ENCODE measurements at regions not wholly inside any gene's neighbourhood (a gene's known extent, or its start where the extent isn't known, plus 50 kb on each side); places are given as distances from the start of the nearest gene placed in this dataset.

- no peaks in the 10 kb centered on the region for H4K20me1 ChIP-seq (replicated peaks; ENCODE audit: insufficient read depth)
- no peak for TF ChIP-seq NANOG (IDR thresholded peaks at IDR 0.05; ENCODE audit: borderline replicate concordance)
- no peak for TF ChIP-seq ETS1 (IDR thresholded peaks at IDR 0.05)
- no peak for TF ChIP-seq POLR2AphosphoS5 (IDR thresholded peaks at IDR 0.05; ENCODE audit: low read depth)
- no peak for TF ChIP-seq ZNF114 (CRISPR knock-in tag; IDR thresholded peaks at IDR 0.05)
- TF ChIP-seq REST (IDR thresholded peaks at IDR 0.05; ENCODE audit: unreplicated experiment) = no peak
- Mint-ChIP-seq H3K27me3 (ENCODE audit: insufficient read depth, low read depth, poor library complexity) (peaks cover 2% of the 10 kb centered on the region), H3K36me3 (ENCODE audit: low read depth) (no peaks in the 10 kb centered on the region), H3K27ac (no peak overlapping the region), H3K9me3 (no peaks in the 10 kb centered on the region), H3K4me1 (no peaks in the 10 kb centered on the region), H3K4me3 (no peak overlapping the region)
- H3K27me3 ChIP-seq (ENCODE audit: insufficient read depth) = no peaks in the 10 kb centered on the region
- H3K4me2 ChIP-seq = no peak overlapping the region
- H3K4me3 ChIP-seq = no peak overlapping the region
- no peaks in the 10 kb centered on the region for H3K79me2 ChIP-seq (replicated peaks; ENCODE audit: insufficient read depth)
- DNase-seq (ENCODE audit: low spot score) = no peak
- no peaks in the 10 kb centered on the region for H3K4me1 ChIP-seq (ENCODE audit: insufficient read depth)
- no peaks in the 10 kb centered on the region for H3K9me2 ChIP-seq (ENCODE audit: insufficient read depth)
- H3F3A ChIP-seq (replicated peaks; ENCODE audit: low read depth) = no peaks in the 10 kb centered on the region
- no peaks in the 10 kb centered on the region for H3K36me3 ChIP-seq (ENCODE audit: insufficient read depth)
- H3K27ac ChIP-seq (ENCODE audit: low read depth) = no peak overlapping the region
- ATAC-seq = no peak
- peak overlapping the region; percentile 58; the same call in 1 of the 2 replicates for H2AFZ ChIP-seq
Observed at GRCh38 chr12:93122569-93123091, 193.5 kb upstream of the EEA1 start.

GRCh38 chr12:93125126-93125525 lies 196.0 kb upstream of the EEA1 start:
- Histone ChIP-seq H3K4me1 (ENCODE audit: insufficient read depth) (0 out of 2 replicates have a peak, but pooled peaks cover 3% of the 10 kb centered on the region), H3K9me2 (ENCODE audit: insufficient read depth) (no peaks in the 10 kb centered on the region), H2AFZ (no peak overlapping the region), H4K20me1 (replicated peaks; ENCODE audit: insufficient read depth) (no peaks in the 10 kb centered on the region), H3K36me3 (ENCODE audit: insufficient read depth) (no peaks in the 10 kb centered on the region), H3K27me3 (ENCODE audit: insufficient read depth) (no peaks in the 10 kb centered on the region), H3F3A (replicated peaks; ENCODE audit: low read depth) (no peaks in the 10 kb centered on the region), H3K79me2 (replicated peaks; ENCODE audit: insufficient read depth) (no peaks in the 10 kb centered on the region), H3K4me2 (no peak overlapping the region), H3K4me3 (no peak overlapping the region), H3K27ac (ENCODE audit: low read depth) (no peak overlapping the region)
- H3K4me1 Mint-ChIP-seq = peaks cover 4% of the 10 kb centered on the region; the same call in 2 of the 3 replicates
- H3K4me3 Mint-ChIP-seq = no peak overlapping the region
- TF ChIP-seq POLR2AphosphoS5 (IDR thresholded peaks at IDR 0.05; ENCODE audit: low read depth) (no peak), STAT1 (IDR thresholded peaks at IDR 0.05; ENCODE audit: unreplicated experiment) (no peak), ETS1 (IDR thresholded peaks at IDR 0.05) (no peak)
- DNase-seq (ENCODE audit: low spot score) (no peak), ATAC-seq (no peak)
- no peak overlapping the region for H3K27ac Mint-ChIP-seq
- H3K9me3 Mint-ChIP-seq = no peaks in the 10 kb centered on the region
- peaks cover 2% of the 10 kb centered on the region for H3K27me3 Mint-ChIP-seq (ENCODE audit: insufficient read depth, low read depth, poor library complexity)
- H3K36me3 Mint-ChIP-seq (ENCODE audit: low read depth) = no peaks in the 10 kb centered on the region
